KMS-11 (cell line): ENCODE measurements at regions not wholly inside any gene's neighbourhood (a gene's known extent, or its start where the extent isn't known, plus 50 kb on each side); places are given as distances from the start of the nearest gene placed in this dataset.

Experiments used
- H2AFZ ChIP-seq: fragments of 200-600 bp; sonication (generic); 2 replicates; pipeline ENCODE4 v1.6.1; 2016; ENCODE audit warnings: antibody characterized with exemption, mixed run types, low read depth
- H3K27ac ChIP-seq: fragments of 200-600 bp; sonication (generic); 2 replicates; pipeline ENCODE4 v1.6.1; 2016; ENCODE audit warnings: mild to moderate bottlenecking, mixed run types
- H3K27me3 ChIP-seq: fragments of 200-600 bp; sonication (generic); 2 replicates; pipeline ENCODE4 v1.6.1; 2017; ENCODE audit warnings: mild to moderate bottlenecking, low read depth, mixed run types, moderate library complexity; ENCODE audit not compliant: insufficient read depth
- H3K36me3 ChIP-seq: fragments of 200-600 bp; sonication (generic); 2 replicates; pipeline ENCODE4 v1.6.1; 2017; ENCODE audit warnings: mild to moderate bottlenecking, mixed run types; ENCODE audit not compliant: insufficient read depth
- H3K4me1 ChIP-seq: fragments of 200-600 bp; sonication (generic); 2 replicates; pipeline ENCODE4 v1.6.1; 2016; ENCODE audit warnings: mild to moderate bottlenecking, low read depth, mixed run types; ENCODE audit not compliant: poor library complexity, severe bottlenecking
- H3K4me2 ChIP-seq: fragments of 200-600 bp; sonication (generic); 2 replicates; pipeline ENCODE4 v1.7.0; 2016; ENCODE audit warnings: mild to moderate bottlenecking, mixed run types
- H3K4me3 ChIP-seq: fragments of 200-600 bp; sonication (generic); IDR thresholded peaks from 2 replicates; pipeline ENCODE4 v1.6.1; 2017; ENCODE audit warnings: low read depth, low read length, mixed read lengths; ENCODE audit not compliant: insufficient read depth
- H3K79me2 ChIP-seq: fragments of 200-600 bp; sonication (generic); 2 replicates; pipeline ENCODE4 v1.6.1; 2016; ENCODE audit warnings: low read depth, mixed run types; ENCODE audit not compliant: insufficient read depth
- H3K9ac ChIP-seq: fragments of 200-600 bp; sonication (generic); 2 replicates; pipeline ENCODE4 v1.6.1; 2016; ENCODE audit warnings: mild to moderate bottlenecking, mixed run types
- H4K20me1 ChIP-seq: fragments of 200-600 bp; sonication (generic); 2 replicates; pipeline ENCODE4 v1.6.1; 2016; ENCODE audit warnings: mild to moderate bottlenecking, mixed run types; ENCODE audit not compliant: insufficient read depth
- TF ChIP-seq, protein P1 (sequence below): fragments of 200-600 bp; sonication (generic); conservative IDR thresholded peaks from 2 replicates; pipeline ENCODE4 v1.6.1; 2017; ENCODE audit warnings: low read depth, mild to moderate bottlenecking, antibody characterized with exemption, low read length, moderate library complexity, mixed read lengths

GRCh38 chr6:167757249-167757648, 69.5 kb upstream of the AFDN start:
- Histone ChIP-seq H3K27ac (no peak overlapping the region), H3K27me3 (no peaks in the 10 kb centered on the region), H2AFZ (no peak overlapping the region), H3K4me1 (no peaks in the 10 kb centered on the region), H3K4me2 (no peak overlapping the region), H3K79me2 (no peaks in the 10 kb centered on the region), H4K20me1 (no peaks in the 10 kb centered on the region), H3K36me3 (no peaks in the 10 kb centered on the region), H3K4me3 (no peak overlapping the region), H3K9ac (no peak overlapping the region)
- TF ChIP-seq, protein P1, sequence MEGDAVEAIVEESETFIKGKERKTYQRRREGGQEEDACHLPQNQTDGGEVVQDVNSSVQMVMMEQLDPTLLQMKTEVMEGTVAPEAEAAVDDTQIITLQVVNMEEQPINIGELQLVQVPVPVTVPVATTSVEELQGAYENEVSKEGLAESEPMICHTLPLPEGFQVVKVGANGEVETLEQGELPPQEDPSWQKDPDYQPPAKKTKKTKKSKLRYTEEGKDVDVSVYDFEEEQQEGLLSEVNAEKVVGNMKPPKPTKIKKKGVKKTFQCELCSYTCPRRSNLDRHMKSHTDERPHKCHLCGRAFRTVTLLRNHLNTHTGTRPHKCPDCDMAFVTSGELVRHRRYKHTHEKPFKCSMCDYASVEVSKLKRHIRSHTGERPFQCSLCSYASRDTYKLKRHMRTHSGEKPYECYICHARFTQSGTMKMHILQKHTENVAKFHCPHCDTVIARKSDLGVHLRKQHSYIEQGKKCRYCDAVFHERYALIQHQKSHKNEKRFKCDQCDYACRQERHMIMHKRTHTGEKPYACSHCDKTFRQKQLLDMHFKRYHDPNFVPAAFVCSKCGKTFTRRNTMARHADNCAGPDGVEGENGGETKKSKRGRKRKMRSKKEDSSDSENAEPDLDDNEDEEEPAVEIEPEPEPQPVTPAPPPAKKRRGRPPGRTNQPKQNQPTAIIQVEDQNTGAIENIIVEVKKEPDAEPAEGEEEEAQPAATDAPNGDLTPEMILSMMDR = no peak

DNA sequence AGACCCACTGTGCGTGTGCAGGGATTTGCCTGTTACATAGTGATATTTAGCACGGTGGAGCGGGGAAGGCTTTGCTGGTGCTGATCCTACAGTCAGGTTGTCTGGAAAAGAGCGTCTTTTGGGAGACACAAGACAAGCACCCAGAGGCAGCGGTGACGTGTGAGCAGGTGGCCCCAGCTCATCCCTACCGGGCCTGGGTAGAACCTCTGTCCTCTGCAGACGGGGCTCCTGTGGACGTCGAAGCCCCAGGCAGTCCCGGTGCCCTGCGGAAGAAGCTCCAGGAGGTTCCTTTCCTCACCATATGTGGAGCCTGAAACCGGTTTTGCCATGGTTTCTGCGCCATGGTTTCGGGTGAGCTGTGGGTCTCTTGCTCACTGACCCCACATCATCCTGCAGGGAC, 68.9 kb upstream of the AFDN start:
- H3K4me2 ChIP-seq = no peak overlapping the region
- no peak overlapping the region for H3K4me3 ChIP-seq
- H3K27me3 ChIP-seq = no peaks in the 10 kb centered on the region
- TF ChIP-seq, protein P1 = no peak
- no peaks in the 10 kb centered on the region for H4K20me1 ChIP-seq
- no peaks in the 10 kb centered on the region for H3K79me2 ChIP-seq
- H3K36me3 ChIP-seq = no peaks in the 10 kb centered on the region
- no peaks in the 10 kb centered on the region for H3K4me1 ChIP-seq
- no peak overlapping the region for H3K27ac ChIP-seq
- H2AFZ ChIP-seq = no peak overlapping the region
- no peak overlapping the region for H3K9ac ChIP-seq

- TF ChIP-seq, protein P1 = no peak
- H3K4me3 ChIP-seq = no peak overlapping the region
- H3K27me3 ChIP-seq = no peaks in the 10 kb centered on the region
- H3K4me2 ChIP-seq = no peak overlapping the region
- no peaks in the 10 kb centered on the region for H4K20me1 ChIP-seq
- H3K79me2 ChIP-seq = no peaks in the 10 kb centered on the region
- H3K9ac ChIP-seq = no peak overlapping the region
- no peaks in the 10 kb centered on the region for H3K4me1 ChIP-seq
- no peak overlapping the region for H2AFZ ChIP-seq
- H3K36me3 ChIP-seq = no peaks in the 10 kb centered on the region
- H3K27ac ChIP-seq = no peak overlapping the region
These were observed 68.2 kb upstream of the AFDN start for GRCh38 chr6:167758309-167759023.

DNA sequence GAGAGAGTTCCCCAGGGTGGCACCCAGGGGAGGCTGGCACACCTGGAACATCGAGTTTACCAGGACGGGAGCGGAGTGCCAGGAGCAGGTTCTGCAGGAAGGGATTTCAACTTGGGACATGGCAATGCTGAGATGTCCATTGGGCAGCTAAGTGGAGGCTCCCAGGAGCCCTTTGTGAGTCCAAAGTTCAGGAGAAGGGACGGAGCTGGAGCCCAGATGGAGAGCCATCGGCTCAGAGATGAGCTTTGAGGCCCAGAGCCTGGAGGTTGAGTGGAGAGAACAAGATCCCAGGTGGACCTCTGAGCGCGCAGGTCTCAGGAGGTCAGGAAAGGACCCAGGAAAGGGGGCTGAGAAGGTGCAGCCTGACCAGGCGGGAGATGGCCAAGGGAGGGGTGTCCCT, 67.5 kb upstream of the AFDN start:
- Histone ChIP-seq H3K4me3 (no peak overlapping the region), H3K4me2 (no peak overlapping the region), H3K4me1 (no peaks in the 10 kb centered on the region), H3K9ac (no peak overlapping the region), H3K27me3 (no peaks in the 10 kb centered on the region), H3K27ac (no peak overlapping the region), H3K36me3 (no peaks in the 10 kb centered on the region), H2AFZ (no peak overlapping the region), H4K20me1 (no peaks in the 10 kb centered on the region), H3K79me2 (no peaks in the 10 kb centered on the region)
- TF ChIP-seq, protein P1 = no peak
